Renal pelvis (tissue), 1 donor: ENCODE measurements at regions not wholly inside any gene's neighbourhood (a gene's known extent, or its start where the extent isn't known, plus 50 kb on each side); places are given as distances from the start of the nearest gene placed in this dataset.

Experiments used
- DNase-seq: peaks from one replicate; pipeline ENCODE4 v3.0.0-alpha.2; 2013

- no peak for DNase-seq
Observed at GRCh38 chr5:120007598-120007997, 378.2 kb downstream of the FAM170A start.

GRCh38 chr5:120012431-120012830, 383.1 kb downstream of the FAM170A start:
- DNase-seq: no peak

- no peak for DNase-seq
Observed at GRCh38 chr5:120014535-120014934, 385.2 kb downstream of the FAM170A start.

GRCh38 chr5:120016717-120017382, 387.5 kb downstream of the FAM170A start:
- no peak for DNase-seq

GRCh38 chr5:120017513-120017912, 388.2 kb downstream of the FAM170A start:
- DNase-seq: no peak

GRCh38 chr5:120035181-120035580, 405.8 kb downstream of the FAM170A start:
- DNase-seq: no peak

GRCh38 chr5:120035815-120036577, 406.6 kb downstream of the FAM170A start:
- no peak for DNase-seq

- DNase-seq: no peak
Observed at GRCh38 chr5:120037451-120037850, 408.1 kb downstream of the FAM170A start.

GRCh38 chr5:120039111-120039510, 409.8 kb downstream of the FAM170A start:
- no peak for DNase-seq

GRCh38 chr5:120043431-120043830, 414.1 kb downstream of the FAM170A start:
- no peak for DNase-seq

- no peak for DNase-seq
Observed at GRCh38 chr5:120052916-120053828, 410.9 kb upstream of the PRR16 start.

GRCh38 chr5:120053841-120054240, 410.3 kb upstream of the PRR16 start:
- no peak for DNase-seq

GRCh38 chr5:120055858-120056257, 408.2 kb upstream of the PRR16 start:
- no peak for DNase-seq

- no peak for DNase-seq
Observed at GRCh38 chr5:120062515-120062917, 401.6 kb upstream of the PRR16 start.

GRCh38 chr5:120072068-120072761, 391.9 kb upstream of the PRR16 start:
- DNase-seq: no peak

- no peak for DNase-seq
Observed at GRCh38 chr5:120073722-120074121, 390.4 kb upstream of the PRR16 start.

- DNase-seq: no peak
Observed at GRCh38 chr5:120080781-120081180, 383.3 kb upstream of the PRR16 start.

GRCh38 chr5:120082316-120083068, 381.6 kb upstream of the PRR16 start:
- DNase-seq: no peak

GRCh38 chr5:120083851-120084542, 380.1 kb upstream of the PRR16 start:
- DNase-seq: no peak

- no peak for DNase-seq
Observed at GRCh38 chr5:120084543-120084870, 379.6 kb upstream of the PRR16 start.

GRCh38 chr5:120086081-120086480, 378.0 kb upstream of the PRR16 start:
- DNase-seq: no peak
